ENCODE measurements at regions not wholly inside any gene's neighbourhood (a gene's known extent, or its start where the extent isn't known, plus 50 kb on each side); places are given as distances from the start of the nearest gene placed in this dataset.

GRCh38 chr1:198003468-198003867, 86.3 kb downstream of the LHX9 start:
- no peak for TF ChIP-seq CTCF (IDR thresholded peaks at IDR 0.05)
- Mint-ChIP-seq H3K27me3 (ENCODE audit: low read depth) (peaks cover 2% of the 10 kb centered on the region), H3K4me1 (ENCODE audit: low read depth) (peaks cover 4% of the 10 kb centered on the region), H3K9me3 (ENCODE audit: low read depth) (no peaks in the 10 kb centered on the region), H3K36me3 (ENCODE audit: low read depth) (no peaks in the 10 kb centered on the region), H3K27ac (ENCODE audit: unreplicated experiment) (no peak overlapping the region), H3K4me3 (ENCODE audit: unreplicated experiment) (no peak overlapping the region)
- DNase-seq (ENCODE audit: low spot score): no peak

GRCh38 chr1:198007011-198007410, 89.8 kb downstream of the LHX9 start:
- Mint-ChIP-seq H3K9me3 (ENCODE audit: low read depth) (peaks cover 4% of the 10 kb centered on the region), H3K27ac (ENCODE audit: unreplicated experiment) (no peak overlapping the region), H3K4me1 (ENCODE audit: low read depth) (peaks cover 4% of the 10 kb centered on the region), H3K4me3 (ENCODE audit: unreplicated experiment) (no peak overlapping the region), H3K36me3 (ENCODE audit: low read depth) (no peaks in the 10 kb centered on the region), H3K27me3 (ENCODE audit: low read depth) (no peaks in the 10 kb centered on the region)
- TF ChIP-seq CTCF (IDR thresholded peaks at IDR 0.05): no peak
- no peak for DNase-seq (ENCODE audit: low spot score)

GRCh38 chr1:198007687-198008607, 90.8 kb downstream of the LHX9 start:
- no peak for DNase-seq (ENCODE audit: low spot score)
- Mint-ChIP-seq H3K27me3 (ENCODE audit: low read depth) (no peaks in the 10 kb centered on the region), H3K27ac (ENCODE audit: unreplicated experiment) (no peak overlapping the region), H3K9me3 (ENCODE audit: low read depth) (peaks cover 4% of the 10 kb centered on the region), H3K4me3 (ENCODE audit: unreplicated experiment) (no peak overlapping the region), H3K4me1 (ENCODE audit: low read depth) (peaks cover 4% of the 10 kb centered on the region), H3K36me3 (ENCODE audit: low read depth) (no peaks in the 10 kb centered on the region)
- TF ChIP-seq CTCF (IDR thresholded peaks at IDR 0.05): no peak

DNA sequence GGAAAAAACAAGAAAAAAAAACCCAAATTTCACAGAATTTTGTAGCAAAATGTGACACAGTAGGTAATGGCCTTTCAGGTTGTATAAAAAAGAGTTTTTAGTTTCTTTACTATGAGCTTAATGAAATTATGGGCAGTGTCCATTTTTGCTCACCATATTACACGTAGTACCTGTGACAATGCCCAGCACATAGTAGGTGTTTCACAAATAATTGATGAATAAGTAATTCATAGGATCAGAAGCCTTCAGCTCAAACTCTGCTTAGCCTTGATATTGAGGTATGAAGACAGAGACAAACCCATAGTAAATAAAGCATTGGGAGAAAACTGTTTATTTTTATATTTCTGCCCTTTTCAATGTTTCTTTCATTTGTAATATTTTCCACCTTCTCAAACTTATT, 97.2 kb downstream of the LHX9 start:
- TF ChIP-seq CTCF (IDR thresholded peaks at IDR 0.05): no peak
- H3K36me3 Mint-ChIP-seq (ENCODE audit: low read depth): no peaks in the 10 kb centered on the region
- H3K4me3 Mint-ChIP-seq (ENCODE audit: unreplicated experiment): no peak overlapping the region
- peaks cover 4% of the 10 kb centered on the region for H3K9me3 Mint-ChIP-seq (ENCODE audit: low read depth)
- H3K27me3 Mint-ChIP-seq (ENCODE audit: low read depth): no peaks in the 10 kb centered on the region
- H3K4me1 Mint-ChIP-seq (ENCODE audit: low read depth): peaks cover 12% of the 10 kb centered on the region
- no peak for DNase-seq (ENCODE audit: low spot score)
- no peak overlapping the region for H3K27ac Mint-ChIP-seq (ENCODE audit: unreplicated experiment)

GRCh38 chr1:198015309-198015708, 98.1 kb downstream of the LHX9 start:
- no peak for DNase-seq (ENCODE audit: low spot score)
- Mint-ChIP-seq H3K9me3 (ENCODE audit: low read depth) (no peaks in the 10 kb centered on the region), H3K27ac (ENCODE audit: unreplicated experiment) (no peak overlapping the region), H3K4me3 (ENCODE audit: unreplicated experiment) (no peak overlapping the region), H3K4me1 (ENCODE audit: low read depth) (peaks cover 12% of the 10 kb centered on the region), H3K27me3 (ENCODE audit: low read depth) (no peaks in the 10 kb centered on the region), H3K36me3 (ENCODE audit: low read depth) (no peaks in the 10 kb centered on the region)
- no peak for TF ChIP-seq CTCF (IDR thresholded peaks at IDR 0.05)
